CD4-positive, alpha-beta T cell (primary cell): ENCODE measurements at regions not wholly inside any gene's neighbourhood (a gene's known extent, or its start where the extent isn't known, plus 50 kb on each side); places are given as distances from the start of the nearest gene placed in this dataset.

Experiments
- ATAC-seq: fragments of 200-7000 bp; cut with Tn5 transposase; one replicate; pipeline ENCODE4 v1.10.0; 2022; ENCODE audit warnings: mild to moderate bottlenecking; ENCODE audit not compliant: poor library complexity
- CTCF ChIA-PET: fragments of 350-600 bp; sonication (Branson Sonifier 250); formaldehyde crosslinking; loops from one replicate; lab custom pipeline; 2021; ENCODE audit warnings: antibody characterized with exemption, inconsistent platforms; lab: Charles Lee
- POLR2A ChIA-PET: fragments of 350-600 bp; sonication (Branson Sonifier 250); formaldehyde crosslinking; loops from one replicate; lab custom pipeline; 2021; ENCODE audit warnings: antibody characterized with exemption, inconsistent platforms; lab: Charles Lee
- DNase-seq, 14 experiments: peaks; one replicate each; pipeline ENCODE4 v3.0.0-alpha.2; 2013 to 2020; ENCODE audit warnings: mixed read lengths in 2 of 14
- H3K27ac ChIP-seq, 2 donors: one replicate each; pipeline versions ENCODE4 v1.5.1 to v1.7.0; 2013; ENCODE audit warnings: low read length in 2 of 2, low read depth in 1 of 2, mild to moderate bottlenecking in 1 of 2
- H3K27me3 ChIP-seq, 2 experiments: 1 replicate in 1 of 2; 2 replicates in 1 of 2; pipeline versions ENCODE4 v1.6.1 to v1.7.0; 2013; ENCODE audit warnings: low read length in 2 of 2, control low read depth in 1 of 2, mild to moderate bottlenecking in 1 of 2, moderate library complexity in 1 of 2; ENCODE audit not compliant: insufficient read depth in 2 of 2, control insufficient read depth in 1 of 2
- H3K36me3 ChIP-seq: one replicate; pipeline ENCODE4 v1.6.1; 2013; ENCODE audit warnings: low read length, control low read depth; ENCODE audit not compliant: insufficient read depth
- H3K4me1 ChIP-seq: one replicate; pipeline ENCODE4 v1.6.1; 2013; ENCODE audit warnings: low read length, control low read depth; ENCODE audit not compliant: insufficient read depth
- H3K4me3 ChIP-seq: one replicate; pipeline ENCODE4 v1.5.1; 2013; ENCODE audit warnings: mild to moderate bottlenecking, low read length, moderate library complexity
- H3K9me3 ChIP-seq, 2 experiments: 1 replicate in 1 of 2; 2 replicates in 1 of 2; pipeline versions ENCODE4 v1.6.1 to v1.7.0; 2013; ENCODE audit warnings: low read length in 2 of 2, mild to moderate bottlenecking in 2 of 2, control low read depth in 1 of 2, moderate library complexity in 1 of 2; ENCODE audit not compliant: control insufficient read depth in 1 of 2, insufficient read depth in 1 of 2
- H3K27ac Mint-ChIP-seq: one replicate; pipeline ENCODE4 v1.8.0; 2020; ENCODE audit warnings: mixed read lengths
- H3K27me3 Mint-ChIP-seq: one replicate; pipeline ENCODE4 v1.8.0; 2021; ENCODE audit warnings: mixed read lengths
- H3K36me3 Mint-ChIP-seq: one replicate; pipeline ENCODE4 v1.8.0; 2021; ENCODE audit warnings: low read depth, mixed read lengths
- H3K4me1 Mint-ChIP-seq: one replicate; pipeline ENCODE4 v1.8.0; 2021; ENCODE audit warnings: low read depth, mixed read lengths
- H3K4me3 Mint-ChIP-seq: one replicate; pipeline ENCODE4 v1.8.0; 2020; ENCODE audit warnings: mild to moderate bottlenecking, mixed read lengths
- H3K9me3 Mint-ChIP-seq: one replicate; pipeline ENCODE4 v1.8.0; 2020; ENCODE audit warnings: mixed read lengths
- intact Hi-C, 2 experiments: fragments of 100-400 bp; cut with DNase I in 1 of 2; cut with micrococcal nuclease in 1 of 2; formaldehyde crosslinking; loops; one replicate each; pipeline versions ENCODE4 v1.15.1 to v1.9.0; 2023 to 2025; cut with DNase I, micrococcal nuclease
- TF ChIP-seq, protein P1 (sequence below): fragments of 200-600 bp; IDR thresholded peaks from one replicate; pipeline ENCODE4 v1.8.0; 2022; ENCODE audit warnings: antibody characterized with exemption, mild to moderate bottlenecking

DNA sequence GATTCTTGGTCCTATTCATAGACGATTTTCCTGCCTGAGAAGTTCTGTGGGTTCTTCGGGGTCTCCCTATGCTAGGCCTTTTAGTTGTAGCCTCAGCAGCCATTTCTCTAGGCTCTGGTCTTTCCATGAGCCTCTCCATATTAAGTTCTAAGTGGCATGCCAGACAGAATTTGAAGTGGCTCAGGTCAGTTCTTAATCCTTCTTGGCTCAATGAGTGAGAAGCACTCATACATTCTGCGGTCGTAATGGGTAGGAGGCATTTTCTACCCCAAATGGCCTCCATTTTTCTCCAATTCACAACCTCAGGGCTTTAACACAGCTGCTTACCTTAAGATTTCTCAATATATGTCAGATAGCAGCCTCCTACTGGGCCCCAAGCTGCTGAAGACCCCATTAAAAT, 405.3 kb upstream of the GALNT5 start:
- Mint-ChIP-seq H3K36me3 (no peaks in the 10 kb centered on the region), H3K27me3 (no peaks in the 10 kb centered on the region), H3K9me3 (no peaks in the 10 kb centered on the region), H3K4me3 (no peak overlapping the region), H3K4me1 (no peaks in the 10 kb centered on the region), H3K27ac (no peak overlapping the region)
- POLR2A ChIA-PET: no interaction called here
- Histone ChIP-seq H3K27me3 (no peaks in the 10 kb centered on the region), H3K4me1 (no peaks in the 10 kb centered on the region), H3K9me3 (peaks cover 0 to 1% of the 10 kb centered on the region in 2 experiments), H3K4me3 (no peak overlapping the region), H3K36me3 (no peaks in the 10 kb centered on the region), H3K27ac (no peak overlapping the region)
- DNase-seq: no peak
- TF ChIP-seq, protein P1, sequence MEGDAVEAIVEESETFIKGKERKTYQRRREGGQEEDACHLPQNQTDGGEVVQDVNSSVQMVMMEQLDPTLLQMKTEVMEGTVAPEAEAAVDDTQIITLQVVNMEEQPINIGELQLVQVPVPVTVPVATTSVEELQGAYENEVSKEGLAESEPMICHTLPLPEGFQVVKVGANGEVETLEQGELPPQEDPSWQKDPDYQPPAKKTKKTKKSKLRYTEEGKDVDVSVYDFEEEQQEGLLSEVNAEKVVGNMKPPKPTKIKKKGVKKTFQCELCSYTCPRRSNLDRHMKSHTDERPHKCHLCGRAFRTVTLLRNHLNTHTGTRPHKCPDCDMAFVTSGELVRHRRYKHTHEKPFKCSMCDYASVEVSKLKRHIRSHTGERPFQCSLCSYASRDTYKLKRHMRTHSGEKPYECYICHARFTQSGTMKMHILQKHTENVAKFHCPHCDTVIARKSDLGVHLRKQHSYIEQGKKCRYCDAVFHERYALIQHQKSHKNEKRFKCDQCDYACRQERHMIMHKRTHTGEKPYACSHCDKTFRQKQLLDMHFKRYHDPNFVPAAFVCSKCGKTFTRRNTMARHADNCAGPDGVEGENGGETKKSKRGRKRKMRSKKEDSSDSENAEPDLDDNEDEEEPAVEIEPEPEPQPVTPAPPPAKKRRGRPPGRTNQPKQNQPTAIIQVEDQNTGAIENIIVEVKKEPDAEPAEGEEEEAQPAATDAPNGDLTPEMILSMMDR: no peak
- ATAC-seq: no peak
- CTCF ChIA-PET: no interaction called here
- intact Hi-C loops: no loop called here

DNA sequence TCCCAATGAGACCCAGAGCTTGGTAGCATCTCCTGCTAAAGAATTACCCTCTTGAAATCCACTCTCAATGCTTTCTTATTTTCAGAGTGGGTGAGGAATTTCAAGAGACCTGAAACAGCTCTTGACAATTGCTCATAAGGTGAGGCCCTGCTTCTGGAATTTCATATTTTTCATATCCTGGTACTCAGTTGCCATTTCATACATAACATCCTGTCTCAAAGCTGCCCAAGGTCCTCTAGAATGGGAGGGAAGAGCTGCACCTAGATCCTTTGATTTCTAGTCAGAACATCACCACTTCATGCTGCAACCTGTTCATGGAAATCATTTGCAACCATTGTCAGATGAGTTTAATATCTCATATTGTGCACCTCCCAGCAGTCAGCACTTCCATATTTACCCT, 404.8 kb upstream of the GALNT5 start:
- intact Hi-C loops: no loop called here
- Mint-ChIP-seq H3K9me3 (no peaks in the 10 kb centered on the region), H3K36me3 (no peaks in the 10 kb centered on the region), H3K27ac (no peak overlapping the region), H3K27me3 (no peaks in the 10 kb centered on the region), H3K4me3 (no peak overlapping the region), H3K4me1 (no peaks in the 10 kb centered on the region)
- DNase-seq: no peak
- Histone ChIP-seq H3K4me3 (no peak overlapping the region), H3K27me3 (no peaks in the 10 kb centered on the region), H3K9me3 (peaks cover 0 to 5% of the 10 kb centered on the region in 2 experiments), H3K27ac (no peak overlapping the region), H3K4me1 (no peaks in the 10 kb centered on the region), H3K36me3 (no peaks in the 10 kb centered on the region)
- ChIA-PET CTCF (no interaction called here), POLR2A (no interaction called here)
- ATAC-seq: no peak
- TF ChIP-seq, protein P1: no peak

DNA sequence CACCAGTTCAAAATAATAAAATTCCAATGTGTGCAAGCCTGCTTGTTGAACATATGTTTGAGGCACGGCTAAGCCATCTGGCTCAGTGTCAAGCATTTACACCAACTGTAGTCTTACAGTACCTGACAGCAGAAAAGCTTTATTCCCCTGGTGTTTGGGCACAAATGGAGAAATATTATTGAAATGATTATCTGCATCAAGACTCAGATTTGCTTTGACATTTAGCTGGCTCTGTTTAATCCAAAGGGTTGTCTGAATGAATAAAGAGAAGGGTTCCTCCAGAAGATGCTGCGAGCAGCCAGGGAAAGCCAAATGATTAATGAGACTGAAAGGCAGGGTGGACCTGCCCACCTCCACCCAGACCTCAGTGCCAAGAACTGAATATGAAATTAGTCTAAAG, 393.2 kb upstream of the GALNT5 start:
- ATAC-seq (no peak), DNase-seq (no peak)
- H3K36me3 Mint-ChIP-seq: no peaks in the 10 kb centered on the region
- H3K4me1 Mint-ChIP-seq: no peaks in the 10 kb centered on the region
- no peak overlapping the region for H3K27ac Mint-ChIP-seq
- H3K27ac ChIP-seq: no peak overlapping the region
- POLR2A ChIA-PET: no interaction called here
- H3K4me3 Mint-ChIP-seq: no peak overlapping the region
- H3K9me3 Mint-ChIP-seq: no peaks in the 10 kb centered on the region
- intact Hi-C loops: no loop called here
- CTCF ChIA-PET: no interaction called here
- H3K27me3 ChIP-seq: no peaks in the 10 kb centered on the region
- no peaks in the 10 kb centered on the region for H3K4me1 ChIP-seq
- H3K36me3 ChIP-seq: no peaks in the 10 kb centered on the region
- no peak overlapping the region for H3K4me3 ChIP-seq
- H3K9me3 ChIP-seq: no peaks in the 10 kb centered on the region
- peaks cover 5% of the 10 kb centered on the region for H3K27me3 Mint-ChIP-seq
- TF ChIP-seq, protein P1: no peak
